Fibroblast of skin of right quadriceps (primary cell): ENCODE measurements at regions not wholly inside any gene's neighbourhood (a gene's known extent, or its start where the extent isn't known, plus 50 kb on each side); places are given as distances from the start of the nearest gene placed in this dataset.
"Not testable (repeated sequence)": the region's sequence is repeated elsewhere in the genome, so short reads cannot be mapped to it uniquely, and the experiment has no call there.

Experiments used
- DNase-seq: peaks from one replicate; pipeline ENCODE4 v3.0.0-alpha.2; 2013

- DNase-seq, result no peak
Measured at GRCh38 chr3:163347944-163348343, 1730.4 kb downstream of the SI start.

- no peak for DNase-seq
Measured at GRCh38 chr3:163335429-163335828, 1742.9 kb downstream of the SI start.

GRCh38 chr3:163328680-163329079 lies 1749.6 kb downstream of the SI start:
- DNase-seq, result no peak

GRCh38 chr3:163327086-163327485 lies 1751.2 kb downstream of the SI start:
- no peak for DNase-seq

GRCh38 chr3:163315786-163316185 lies 1762.5 kb downstream of the SI start:
- DNase-seq, result no peak

- no peak for DNase-seq
Measured at GRCh38 chr3:163306405-163306804, 1771.9 kb downstream of the SI start.

- DNase-seq, result no peak
Measured at GRCh38 chr3:163273694-163274093, 1777.1 kb downstream of the OTOL1 start.

GRCh38 chr3:163266731-163267130 lies 1770.1 kb downstream of the OTOL1 start:
- no peak for DNase-seq

- DNase-seq, result no peak
Measured at GRCh38 chr3:163261618-163262017, 1765.0 kb downstream of the OTOL1 start.

- no peak for DNase-seq
Measured at GRCh38 chr3:163261056-163261455, 1764.4 kb downstream of the OTOL1 start.

GRCh38 chr3:163218336-163218735 lies 1721.7 kb downstream of the OTOL1 start:
- no peak for DNase-seq

GRCh38 chr3:163213838-163214237 lies 1717.2 kb downstream of the OTOL1 start:
- no peak for DNase-seq

- DNase-seq, result no peak
Measured at GRCh38 chr3:163196815-163197374, 1700.3 kb downstream of the OTOL1 start.

GRCh38 chr3:163196245-163196644 lies 1699.6 kb downstream of the OTOL1 start:
- no peak for DNase-seq

GRCh38 chr3:163185721-163186350 lies 1689.2 kb downstream of the OTOL1 start:
- no peak for DNase-seq

GRCh38 chr3:163175970-163176369 lies 1679.4 kb downstream of the OTOL1 start:
- DNase-seq, result no peak

- not testable (repeated sequence) for DNase-seq
Measured at GRCh38 chr3:163172513-163172912, 1675.9 kb downstream of the OTOL1 start.

GRCh38 chr3:163166197-163166596 lies 1669.6 kb downstream of the OTOL1 start:
- DNase-seq, result no peak

GRCh38 chr3:163159306-163159705 lies 1662.7 kb downstream of the OTOL1 start:
- no peak for DNase-seq

- DNase-seq, result no peak
Measured at GRCh38 chr3:163139600-163139999, 1643.0 kb downstream of the OTOL1 start.

GRCh38 chr3:163138258-163138657 lies 1641.7 kb downstream of the OTOL1 start:
- no peak for DNase-seq

GRCh38 chr3:163132111-163132510 lies 1635.5 kb downstream of the OTOL1 start:
- DNase-seq, result no peak

- no peak for DNase-seq
Measured at GRCh38 chr3:163129287-163129686, 1632.7 kb downstream of the OTOL1 start.

- DNase-seq, result no peak
Measured at GRCh38 chr3:163126115-163126514, 1629.5 kb downstream of the OTOL1 start.
